Loucy (cell line): ENCODE measurements at regions not wholly inside any gene's neighbourhood (a gene's known extent, or its start where the extent isn't known, plus 50 kb on each side); places are given as distances from the start of the nearest gene placed in this dataset.

Experiments used
- EZH2phosphoT487 ChIP-seq: fragments of 200-600 bp; IDR thresholded peaks from 2 replicates; pipeline ENCODE4 v1.6.1; 2018; ENCODE audit warnings: antibody characterized with exemption, mild to moderate bottlenecking, moderate library complexity, borderline replicate concordance
- TF ChIP-seq, protein P1 (sequence below): fragments of 200-600 bp; sonication (generic); conservative IDR thresholded peaks from 2 replicates; pipeline ENCODE4 v1.5.1; 2014; ENCODE audit warnings: mild to moderate bottlenecking, antibody characterized with exemption, low read length

DNA sequence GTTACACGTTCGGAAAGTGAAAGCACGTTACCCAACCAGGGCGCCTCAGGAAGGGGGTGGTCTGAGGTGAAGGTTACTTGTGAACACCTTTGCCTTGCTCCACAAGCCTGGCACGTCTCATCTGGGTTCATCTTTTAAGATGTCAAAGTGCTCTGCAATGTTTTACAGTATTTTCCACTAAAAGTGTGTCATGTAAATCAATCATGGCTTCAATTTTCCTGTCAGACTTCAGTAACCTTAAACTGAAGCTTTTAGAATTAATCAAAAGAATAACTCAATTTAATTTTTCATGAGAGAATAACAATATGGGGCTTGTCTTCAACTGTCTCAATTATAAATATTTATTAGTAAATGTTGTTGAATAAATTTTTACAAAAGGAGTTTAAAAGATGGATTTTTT, 93.3 kb upstream of the FANCL start:
- TF ChIP-seq, protein P1, sequence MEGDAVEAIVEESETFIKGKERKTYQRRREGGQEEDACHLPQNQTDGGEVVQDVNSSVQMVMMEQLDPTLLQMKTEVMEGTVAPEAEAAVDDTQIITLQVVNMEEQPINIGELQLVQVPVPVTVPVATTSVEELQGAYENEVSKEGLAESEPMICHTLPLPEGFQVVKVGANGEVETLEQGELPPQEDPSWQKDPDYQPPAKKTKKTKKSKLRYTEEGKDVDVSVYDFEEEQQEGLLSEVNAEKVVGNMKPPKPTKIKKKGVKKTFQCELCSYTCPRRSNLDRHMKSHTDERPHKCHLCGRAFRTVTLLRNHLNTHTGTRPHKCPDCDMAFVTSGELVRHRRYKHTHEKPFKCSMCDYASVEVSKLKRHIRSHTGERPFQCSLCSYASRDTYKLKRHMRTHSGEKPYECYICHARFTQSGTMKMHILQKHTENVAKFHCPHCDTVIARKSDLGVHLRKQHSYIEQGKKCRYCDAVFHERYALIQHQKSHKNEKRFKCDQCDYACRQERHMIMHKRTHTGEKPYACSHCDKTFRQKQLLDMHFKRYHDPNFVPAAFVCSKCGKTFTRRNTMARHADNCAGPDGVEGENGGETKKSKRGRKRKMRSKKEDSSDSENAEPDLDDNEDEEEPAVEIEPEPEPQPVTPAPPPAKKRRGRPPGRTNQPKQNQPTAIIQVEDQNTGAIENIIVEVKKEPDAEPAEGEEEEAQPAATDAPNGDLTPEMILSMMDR = no peak
- no peak for TF ChIP-seq EZH2phosphoT487
